Vagina (tissue), 2 donors: ENCODE measurements at regions not wholly inside any gene's neighbourhood (a gene's known extent, or its start where the extent isn't known, plus 50 kb on each side); places are given as distances from the start of the nearest gene placed in this dataset.

Source experiments
- DNase-seq, 2 donors: peaks; one replicate each; pipeline ENCODE4 v3.0.0-alpha.2; 2017; ENCODE audit errors: extremely low spot score in 2 of 2
- H3K27ac ChIP-seq: fragments of 200-600 bp; sonication (generic); one replicate; pipeline ENCODE4 v1.5.1; 2019
- H3K27me3 ChIP-seq: fragments of 200-600 bp; sonication (generic); one replicate; pipeline ENCODE4 v1.5.1; 2019
- H3K36me3 ChIP-seq, 2 donors: fragments of 200-600 bp; sonication (generic); one replicate each; pipeline ENCODE4 v1.5.1; 2017 to 2019
- H3K4me1 ChIP-seq: fragments of 200-600 bp; sonication (generic); one replicate; pipeline ENCODE4 v1.5.1; 2019
- H3K4me3 ChIP-seq, 2 donors: fragments of 200-600 bp; sonication (generic); 1 replicate in 1 of 2; 2 replicates in 1 of 2; pipeline ENCODE4 v1.5.1; 2016 to 2019
- H3K9me3 ChIP-seq: fragments of 200-600 bp; sonication (generic); one replicate; pipeline ENCODE4 v1.5.1; 2019
- CTCF ChIP-seq, 3 experiments: fragments of 450-650 bp in 2 of 3; fragments of 200-600 bp in 1 of 3; sonication (generic) in 1 of 3; IDR thresholded peaks; one replicate each; pipeline ENCODE4 v1.5.1; 2017 to 2019; ENCODE audit warnings: antibody characterized with exemption in 3 of 3, mild to moderate bottlenecking in 2 of 3, moderate library complexity in 2 of 3
- POLR2A ChIP-seq, 2 donors: fragments of 450-650 bp; IDR thresholded peaks; one replicate each; pipeline ENCODE4 v1.6.1; 2017; ENCODE audit warnings: antibody characterized with exemption in 2 of 2, mild to moderate bottlenecking in 2 of 2, moderate library complexity in 2 of 2
- POLR2AphosphoS5 ChIP-seq, 2 donors: sonication (generic); formaldehyde crosslinking; IDR thresholded peaks; one replicate each; pipeline ENCODE4 v1.9.0; 2017; ENCODE audit warnings: antibody characterized with exemption in 2 of 2, mild to moderate bottlenecking in 2 of 2, low read depth in 1 of 2; ENCODE audit not compliant: insufficient read depth in 1 of 2
- intact Hi-C: fragments of 100-400 bp; cut with DNase I; formaldehyde crosslinking; loops from one replicate; pipeline ENCODE4 v1.15.1; 2023

- Histone ChIP-seq H3K27me3 (no peaks in the 10 kb centered on the region), H3K4me1 (no peaks in the 10 kb centered on the region), H3K4me3 (no peak overlapping the region), H3K9me3 (no peaks in the 10 kb centered on the region), H3K36me3 (no peaks in the 10 kb centered on the region), H3K27ac (no peak overlapping the region)
- no peak for DNase-seq
- intact Hi-C loops, result no loop called here
- TF ChIP-seq POLR2A (IDR thresholded peaks at IDR 0.05) (no peak), CTCF (IDR thresholded peaks at IDR 0.05) (no peak), POLR2AphosphoS5 (IDR thresholded peaks at IDR 0.05; ENCODE audit: insufficient read depth in 1 of 2, low read depth in 1 of 2) (no peak)
Measured at GRCh38 chr5:39486790-39487189, 62.0 kb upstream of the DAB2 start.

- Histone ChIP-seq H3K36me3 (no peaks in the 10 kb centered on the region), H3K27ac (no peak overlapping the region), H3K4me3 (no peak overlapping the region), H3K27me3 (no peaks in the 10 kb centered on the region), H3K4me1 (no peaks in the 10 kb centered on the region), H3K9me3 (no peaks in the 10 kb centered on the region)
- no peak for DNase-seq
- TF ChIP-seq CTCF (IDR thresholded peaks at IDR 0.05), result no peak
- TF ChIP-seq POLR2A (IDR thresholded peaks at IDR 0.05), result no peak
- no peak for TF ChIP-seq POLR2AphosphoS5 (IDR thresholded peaks at IDR 0.05; ENCODE audit: insufficient read depth in 1 of 2, low read depth in 1 of 2)
- intact Hi-C loops, result no loop called here
Measured at GRCh38 chr5:39486361-39486760, 61.6 kb upstream of the DAB2 start.

- no peaks in the 10 kb centered on the region for H3K27me3 ChIP-seq
- no peaks in the 10 kb centered on the region for H3K4me1 ChIP-seq
- no peaks in the 10 kb centered on the region for H3K36me3 ChIP-seq
- no peaks in the 10 kb centered on the region for H3K9me3 ChIP-seq
- intact Hi-C loops, result no loop called here
- H3K27ac ChIP-seq, result no peak overlapping the region
- TF ChIP-seq CTCF (IDR thresholded peaks at IDR 0.05) (no peak), POLR2AphosphoS5 (IDR thresholded peaks at IDR 0.05; ENCODE audit: insufficient read depth in 1 of 2, low read depth in 1 of 2) (no peak), POLR2A (IDR thresholded peaks at IDR 0.05) (no peak)
- no peak for DNase-seq
- H3K4me3 ChIP-seq, result no peak overlapping the region
Measured at GRCh38 chr5:39485079-39485478, 60.3 kb upstream of the DAB2 start.

GRCh38 chr5:39484673-39485072, 59.9 kb upstream of the DAB2 start:
- DNase-seq, result no peak
- H3K9me3 ChIP-seq, result no peaks in the 10 kb centered on the region
- TF ChIP-seq POLR2A (IDR thresholded peaks at IDR 0.05), result no peak
- no peak for TF ChIP-seq POLR2AphosphoS5 (IDR thresholded peaks at IDR 0.05; ENCODE audit: insufficient read depth in 1 of 2, low read depth in 1 of 2)
- TF ChIP-seq CTCF (IDR thresholded peaks at IDR 0.05), result no peak
- intact Hi-C loops, result no loop called here
- no peak overlapping the region for H3K4me3 ChIP-seq
- no peaks in the 10 kb centered on the region for H3K36me3 ChIP-seq
- no peaks in the 10 kb centered on the region for H3K27me3 ChIP-seq
- no peak overlapping the region for H3K27ac ChIP-seq
- no peaks in the 10 kb centered on the region for H3K4me1 ChIP-seq

GRCh38 chr5:39482098-39482497, 57.3 kb upstream of the DAB2 start:
- intact Hi-C loops, result no loop called here
- no peaks in the 10 kb centered on the region for H3K9me3 ChIP-seq
- H3K27ac ChIP-seq, result no peak overlapping the region
- no peak for DNase-seq
- no peaks in the 10 kb centered on the region for H3K36me3 ChIP-seq
- H3K27me3 ChIP-seq, result no peaks in the 10 kb centered on the region
- H3K4me3 ChIP-seq, result no peak overlapping the region
- no peak for TF ChIP-seq POLR2AphosphoS5 (IDR thresholded peaks at IDR 0.05; ENCODE audit: insufficient read depth in 1 of 2, low read depth in 1 of 2)
- no peak for TF ChIP-seq CTCF (IDR thresholded peaks at IDR 0.05)
- no peak for TF ChIP-seq POLR2A (IDR thresholded peaks at IDR 0.05)
- no peaks in the 10 kb centered on the region for H3K4me1 ChIP-seq
